Activated T-cell treated with anti-CD3 and anti-CD28 coated beads, Interleukin-2, amount 50 U/mL, for 48 hours (primary cell): ENCODE measurements at regions not wholly inside any gene's neighbourhood (a gene's known extent, or its start where the extent isn't known, plus 50 kb on each side); places are given as distances from the start of the nearest gene placed in this dataset.
"Not testable (repeated sequence)": the region's sequence is repeated elsewhere in the genome, so short reads cannot be mapped to it uniquely, and the experiment has no call there.

Experiments used
- DNase-seq, 2 experiments: peaks; one replicate each; pipeline ENCODE4 v3.0.0-alpha.2; 2020

DNA sequence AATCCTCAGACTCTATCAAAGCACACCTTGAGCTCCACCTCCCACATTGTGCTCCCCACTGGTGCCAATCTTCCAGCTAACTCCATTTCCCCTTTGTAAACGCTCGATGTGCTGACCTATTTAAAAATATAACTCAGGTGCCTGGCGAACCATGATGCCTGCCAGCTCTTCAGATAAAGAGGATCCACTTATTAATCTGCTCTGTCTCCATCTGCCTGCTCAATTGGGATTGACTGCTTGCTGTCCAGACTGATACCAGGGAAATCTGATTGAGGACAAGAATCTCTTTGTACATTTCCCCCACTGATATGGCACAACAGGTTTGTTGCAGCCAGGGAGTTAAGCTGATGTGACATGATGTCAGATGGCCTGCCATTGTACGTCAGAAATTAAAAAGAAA is 2036.5 kb upstream of the CELF4 start:
- DNase-seq: no peak

DNA sequence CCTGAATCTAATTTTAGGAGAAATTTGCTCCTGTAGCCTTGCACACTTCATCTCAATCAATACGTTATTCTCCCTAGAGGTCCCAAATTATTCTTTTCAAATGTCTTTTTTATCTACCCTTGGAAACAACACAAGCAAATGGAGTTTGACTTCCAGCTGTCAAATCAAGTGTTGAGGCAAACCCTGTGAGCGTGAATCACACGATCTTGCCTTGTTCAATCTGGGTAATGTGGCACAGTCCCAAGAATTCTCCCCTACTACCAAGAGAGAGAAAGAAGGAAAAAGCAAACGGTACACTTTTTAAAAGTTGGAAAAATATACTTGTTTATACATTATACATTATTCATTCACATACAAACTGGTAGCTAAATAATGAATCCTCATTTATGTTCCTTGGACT is 2035.3 kb upstream of the CELF4 start:
- DNase-seq: no peak

DNA sequence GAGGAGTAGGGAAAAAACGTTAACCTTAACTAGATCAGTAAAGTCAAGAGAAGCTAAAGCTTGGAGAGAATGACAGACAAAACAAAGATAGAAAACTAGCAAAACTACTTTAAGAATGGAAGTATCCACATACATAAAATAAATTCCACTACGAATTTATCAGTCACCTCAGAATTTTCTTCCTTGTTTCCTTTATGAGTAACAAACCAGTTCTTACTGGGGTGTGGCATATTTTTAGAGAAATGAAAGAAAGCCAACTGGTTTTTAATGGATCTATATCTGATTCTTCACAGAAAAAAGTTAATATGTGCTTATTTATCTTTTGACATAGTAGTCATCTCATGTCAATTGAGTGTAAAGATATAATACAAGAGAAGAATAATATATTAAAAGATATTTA is 2033.7 kb upstream of the CELF4 start:
- no peak for DNase-seq

DNA sequence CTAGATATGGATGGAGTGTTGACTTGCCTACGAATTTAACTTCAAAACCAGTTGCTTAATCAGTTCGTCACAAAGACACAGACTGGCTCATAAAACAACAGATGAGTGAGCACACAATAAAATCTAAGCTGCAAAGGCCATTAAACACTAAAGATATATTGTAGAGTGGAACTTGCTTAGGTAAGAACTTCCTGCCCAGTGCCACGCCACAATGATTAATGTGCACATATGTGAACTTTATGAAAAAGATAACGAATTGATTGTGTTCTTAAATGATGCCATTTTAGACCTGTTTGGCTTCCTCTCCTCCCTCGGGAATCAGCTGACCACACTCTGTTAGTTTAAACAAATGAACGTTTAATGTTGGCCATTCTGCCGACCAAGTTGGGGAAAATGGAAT is 2031.3 kb upstream of the CELF4 start:
- no peak for DNase-seq

DNA sequence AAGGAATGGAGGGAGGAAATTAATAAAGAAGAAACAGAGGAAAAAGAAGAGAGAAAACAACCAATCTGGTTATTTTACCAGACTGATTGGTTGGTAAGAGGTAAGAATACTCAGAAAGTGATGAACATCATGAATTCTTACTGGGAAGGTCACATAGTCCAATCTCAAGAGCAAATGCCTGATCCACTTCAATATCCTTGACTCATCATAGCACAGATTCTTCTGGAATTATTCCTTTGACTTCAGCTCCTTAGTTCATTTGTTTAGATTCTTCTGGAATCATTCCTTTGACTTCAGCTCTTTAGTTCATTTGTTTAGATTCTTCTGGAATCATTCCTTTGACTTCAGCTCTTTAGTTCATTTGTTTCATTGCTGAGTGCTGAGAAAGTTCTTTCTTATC is 2030.6 kb upstream of the CELF4 start:
- no peak for DNase-seq

DNA sequence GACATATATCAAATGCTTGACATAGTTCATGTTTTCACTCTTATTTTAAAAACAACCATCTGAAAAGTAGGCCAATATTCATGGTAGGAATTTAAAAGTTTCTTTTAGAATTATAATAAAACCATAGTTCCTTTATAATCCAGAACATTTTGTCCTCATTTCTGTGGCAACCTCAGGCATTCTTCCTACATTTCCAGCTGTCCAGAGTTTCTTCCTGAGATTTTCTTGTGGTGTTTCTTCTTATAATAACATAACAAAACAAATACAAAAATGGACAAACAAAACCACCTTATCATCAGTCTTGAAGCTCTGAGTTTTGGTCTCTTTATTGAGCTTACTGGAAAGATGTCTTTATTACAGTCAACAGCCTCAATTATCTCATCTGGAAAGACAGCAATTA is 2028.6 kb upstream of the CELF4 start:
- no peak for DNase-seq

DNA sequence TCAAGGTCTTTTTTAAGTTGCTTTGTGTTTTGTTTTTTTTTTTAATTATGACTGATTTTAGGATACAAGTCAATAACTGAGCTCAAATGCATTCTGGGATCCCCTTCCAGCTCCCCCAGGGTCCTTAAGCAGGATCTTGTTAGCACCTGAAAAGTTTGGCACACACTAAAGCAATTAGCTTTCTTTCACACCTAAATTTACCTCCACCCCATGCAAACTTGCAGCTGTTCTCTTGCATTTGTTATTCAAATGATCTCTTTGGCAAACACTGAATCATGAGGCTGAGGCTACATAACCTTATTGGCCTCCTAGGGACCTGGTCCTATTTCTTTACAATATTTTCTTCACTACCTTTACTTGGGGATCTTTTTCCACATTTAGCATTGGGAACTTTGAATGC is 2026.1 kb upstream of the CELF4 start:
- no peak for DNase-seq

DNA sequence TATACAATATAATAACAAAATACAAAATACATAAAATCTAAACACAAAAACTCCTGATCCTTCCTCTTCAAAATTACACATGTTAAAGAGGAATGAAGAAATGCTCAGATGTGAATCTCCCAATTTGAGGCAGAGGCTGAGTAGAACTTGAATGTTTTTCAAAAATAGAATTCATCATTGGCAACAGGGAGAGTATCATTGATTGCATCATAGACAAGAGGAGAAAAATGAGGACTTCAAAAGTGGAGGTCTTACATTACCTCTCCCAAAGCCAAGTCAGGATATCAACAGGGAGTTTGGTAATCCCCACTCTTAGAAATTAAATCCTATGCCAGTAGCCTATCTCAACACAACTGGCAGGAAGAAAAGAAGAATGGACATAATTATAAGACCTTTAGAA is 2023.9 kb upstream of the CELF4 start:
- no peak for DNase-seq

DNA sequence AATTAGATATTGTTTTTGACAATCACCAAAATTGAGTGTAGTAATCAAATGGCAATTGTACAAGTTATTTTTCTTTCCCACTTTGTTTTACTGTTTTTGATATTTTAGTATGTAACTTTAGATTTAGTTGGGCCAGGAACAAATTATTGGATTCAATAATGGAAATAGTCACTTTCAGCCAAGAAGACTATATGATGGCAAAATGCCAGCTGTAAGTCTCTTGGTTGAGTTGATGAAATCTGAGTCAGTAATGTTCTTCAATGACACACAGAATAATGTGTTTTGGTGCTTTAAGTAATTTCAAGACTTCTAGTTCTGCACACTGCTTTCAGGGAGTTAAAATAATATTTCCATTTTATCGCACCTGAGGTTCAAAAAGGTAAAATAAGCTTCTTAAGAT is 2022.0 kb upstream of the CELF4 start:
- DNase-seq: no peak

DNA sequence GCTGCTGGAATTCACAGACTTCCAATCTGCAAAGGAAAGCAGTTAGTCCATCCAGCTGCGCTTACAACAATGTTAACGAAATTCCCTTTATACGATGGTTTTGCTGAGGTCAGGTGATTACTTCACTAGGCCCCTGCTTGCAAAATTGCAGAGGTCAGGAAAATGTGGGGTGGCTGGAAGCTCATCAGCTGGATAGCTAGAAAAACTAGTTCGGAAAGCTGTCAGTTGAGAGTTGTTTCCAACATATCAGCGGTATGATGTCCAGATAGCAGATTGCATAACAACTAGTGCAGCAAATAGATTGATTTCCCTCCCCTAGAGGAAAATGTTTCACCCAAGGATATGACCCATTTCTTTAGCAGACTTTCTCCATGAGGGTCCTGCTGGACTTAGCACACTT is 2021.1 kb upstream of the CELF4 start:
- no peak for DNase-seq

DNA sequence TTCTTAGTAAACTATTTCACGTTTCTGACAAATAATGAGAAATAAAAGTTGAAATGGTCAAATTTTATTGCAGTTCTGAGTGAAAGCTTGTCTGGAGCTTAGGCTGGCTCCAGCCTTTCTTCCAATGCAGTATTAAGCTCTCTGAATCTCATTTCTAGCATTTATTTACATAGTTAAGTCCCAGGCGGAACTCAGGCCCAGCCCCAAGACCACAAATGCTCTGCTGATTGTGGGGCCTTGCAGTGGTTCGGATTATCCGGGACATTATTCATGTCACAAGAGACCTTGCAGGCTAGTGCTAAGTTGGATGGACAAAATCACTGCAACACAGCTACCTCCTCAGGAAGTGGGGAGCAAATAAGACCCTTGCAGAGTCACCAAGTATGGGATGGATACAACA is 2009.3 kb upstream of the CELF4 start:
- no peak for DNase-seq

DNA sequence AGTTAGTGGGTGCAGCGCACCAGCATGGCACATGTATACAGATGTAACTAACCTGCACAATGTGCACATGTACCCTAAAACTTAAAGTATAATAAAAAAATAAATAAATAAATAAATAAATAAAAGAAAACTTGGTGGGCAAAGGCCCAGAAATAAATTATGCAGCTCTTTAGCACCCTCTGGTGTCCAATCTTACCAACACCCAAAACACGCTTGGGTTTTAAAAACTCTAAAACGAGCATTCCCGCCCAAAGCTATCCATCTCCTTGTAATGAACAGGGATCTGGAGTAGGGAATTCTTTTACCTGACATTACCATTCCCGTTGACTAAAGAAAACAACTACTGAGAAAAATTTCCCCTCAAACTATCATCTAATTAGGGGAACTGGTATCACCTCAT is 2005.9 kb upstream of the CELF4 start:
- no peak for DNase-seq

DNA sequence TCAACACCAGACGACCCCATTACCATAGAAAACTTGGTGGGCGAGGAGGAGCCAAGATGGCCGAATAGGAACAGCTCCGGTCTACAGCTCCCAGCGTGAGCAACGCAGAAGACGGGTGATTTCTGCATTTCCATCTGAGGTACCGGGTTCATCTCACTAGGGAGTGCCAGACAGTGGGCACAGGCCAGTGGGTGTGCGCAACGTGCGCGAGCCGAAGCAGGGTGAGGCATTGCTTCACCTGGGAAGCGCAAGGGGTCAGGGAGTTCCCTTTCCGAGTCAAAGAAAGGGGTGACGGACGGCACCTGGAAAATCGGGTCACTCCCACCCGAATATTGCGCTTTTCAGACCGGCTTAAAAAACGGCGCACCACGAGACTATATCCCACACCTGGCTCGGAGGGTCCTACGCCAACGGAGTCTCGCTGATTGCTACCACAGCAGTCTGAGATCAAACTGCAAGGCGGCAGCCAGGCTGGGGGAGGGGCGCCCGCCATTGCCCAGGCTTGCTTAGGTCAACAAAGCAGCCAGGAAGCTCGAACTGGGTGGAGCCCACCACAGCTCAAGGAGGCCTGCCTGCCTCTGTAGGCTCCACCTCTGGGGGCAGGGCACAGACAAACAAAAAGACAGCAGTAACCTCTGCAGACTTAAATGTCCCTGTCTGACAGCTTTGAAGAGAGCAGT is 2000.1 kb upstream of the CELF4 start:
- DNase-seq: not testable (repeated sequence)

DNA sequence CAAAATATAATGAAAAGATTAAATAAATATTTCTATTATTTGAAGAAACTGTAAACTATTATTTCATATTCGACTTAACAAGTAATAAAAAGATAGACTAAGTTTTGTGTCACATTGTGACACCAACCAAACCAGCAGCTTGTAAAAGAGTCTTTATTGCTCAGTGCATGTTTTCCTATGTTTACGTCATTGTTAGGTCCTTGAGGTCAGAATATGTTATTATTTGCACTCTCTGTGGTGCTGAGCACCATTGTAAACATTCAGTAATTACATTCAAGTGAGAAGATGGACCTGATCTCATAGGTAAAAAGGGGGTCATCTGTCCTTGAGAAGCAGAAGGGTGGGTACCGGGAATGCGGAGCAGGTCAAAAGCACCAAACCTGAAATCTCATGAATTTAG is 1999.1 kb upstream of the CELF4 start:
- DNase-seq: no peak

DNA sequence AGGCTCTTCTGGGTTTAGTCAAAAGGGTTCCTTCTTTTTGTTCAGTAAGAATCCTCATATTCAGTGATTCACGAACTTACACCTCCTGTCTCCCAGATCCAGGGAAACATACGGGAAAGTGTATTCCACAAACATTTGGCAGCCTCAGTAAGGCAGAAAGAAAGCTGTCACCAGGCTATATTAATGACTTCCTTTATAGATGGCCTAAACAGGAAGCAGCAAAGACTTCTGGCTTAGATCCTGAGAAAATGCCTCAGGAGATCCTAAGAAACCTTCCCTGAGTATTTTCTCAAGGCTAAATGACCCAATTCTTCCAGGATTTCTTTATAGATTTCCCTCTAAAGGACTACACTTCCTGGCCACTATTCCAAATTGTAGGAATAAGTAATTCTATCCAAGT is 1995.5 kb upstream of the CELF4 start:
- no peak for DNase-seq

DNA sequence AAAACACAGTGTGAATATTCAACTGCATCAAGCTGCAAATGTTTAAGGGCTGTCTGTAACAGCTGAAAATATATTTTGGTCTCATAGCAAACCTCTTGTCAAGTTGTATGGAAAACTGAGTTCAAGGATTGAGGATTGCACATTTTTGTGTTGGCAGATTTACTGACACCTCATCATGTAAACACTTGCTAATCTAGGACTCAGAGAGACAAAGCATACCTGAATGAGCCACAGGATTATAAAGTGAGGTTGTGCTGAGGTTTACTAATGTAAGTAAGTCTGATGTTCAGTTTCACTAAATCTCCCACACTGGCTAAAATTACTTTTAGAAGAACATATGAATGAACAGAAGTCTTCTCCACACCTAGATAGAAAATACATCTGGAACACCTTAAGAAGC is 1993.1 kb upstream of the CELF4 start:
- DNase-seq: no peak

DNA sequence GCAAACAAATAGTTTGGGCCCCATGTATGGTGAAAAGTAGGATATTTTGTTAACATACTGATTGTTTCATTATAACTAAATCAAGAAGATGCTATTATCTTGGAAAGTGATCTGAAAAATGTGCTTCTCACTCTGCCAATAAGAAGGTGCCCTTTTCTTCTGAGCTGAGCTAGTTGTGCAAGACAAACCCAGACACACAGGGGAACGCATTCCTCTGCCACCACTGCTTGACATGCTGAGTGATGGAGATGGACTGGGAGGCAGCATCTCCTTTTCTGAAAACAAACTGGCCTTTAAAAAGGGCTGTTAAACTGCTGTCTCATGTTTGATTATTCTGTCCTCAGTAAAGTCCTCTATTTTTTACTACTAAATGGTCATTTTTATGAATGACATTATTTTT is 1989.9 kb upstream of the CELF4 start:
- DNase-seq: no peak

DNA sequence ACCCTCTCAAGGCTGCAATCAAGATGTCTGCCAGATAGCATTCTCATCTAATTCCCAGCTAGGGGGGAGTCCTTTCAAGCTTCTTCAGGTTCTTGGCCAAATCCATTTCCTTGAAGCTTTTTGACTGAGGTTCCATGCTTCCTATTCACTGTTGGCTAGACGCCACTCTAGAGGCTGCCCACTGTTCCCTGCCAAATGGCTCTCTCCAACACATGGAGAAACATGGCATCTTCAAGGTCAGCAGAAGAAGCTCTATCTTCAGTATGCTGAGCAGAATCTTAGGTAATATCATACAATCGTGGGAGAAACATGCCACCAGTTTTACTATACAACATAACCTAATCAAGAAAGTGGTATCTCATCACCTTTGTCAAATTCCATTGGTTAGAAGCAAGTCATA is 1985.1 kb upstream of the CELF4 start:
- DNase-seq: no peak

DNA sequence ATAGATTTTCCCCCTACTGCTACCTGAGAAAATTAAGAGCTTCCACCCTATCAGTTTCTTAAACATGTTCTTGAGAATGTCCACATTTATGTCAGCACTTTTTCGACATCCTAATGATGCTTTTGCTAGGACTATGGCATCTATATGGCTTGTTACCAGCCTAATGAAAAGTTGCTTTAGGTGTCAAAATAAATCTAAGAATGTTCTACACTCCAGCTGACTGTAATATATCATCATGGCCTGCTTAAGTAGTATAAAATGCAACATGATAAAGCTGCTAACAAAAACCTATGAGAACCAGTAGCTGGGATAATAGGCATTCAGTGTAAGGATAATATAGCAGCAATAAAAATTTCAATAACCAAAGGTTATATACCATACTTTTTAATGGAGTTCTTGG is 1983.5 kb upstream of the CELF4 start:
- DNase-seq: no peak

DNA sequence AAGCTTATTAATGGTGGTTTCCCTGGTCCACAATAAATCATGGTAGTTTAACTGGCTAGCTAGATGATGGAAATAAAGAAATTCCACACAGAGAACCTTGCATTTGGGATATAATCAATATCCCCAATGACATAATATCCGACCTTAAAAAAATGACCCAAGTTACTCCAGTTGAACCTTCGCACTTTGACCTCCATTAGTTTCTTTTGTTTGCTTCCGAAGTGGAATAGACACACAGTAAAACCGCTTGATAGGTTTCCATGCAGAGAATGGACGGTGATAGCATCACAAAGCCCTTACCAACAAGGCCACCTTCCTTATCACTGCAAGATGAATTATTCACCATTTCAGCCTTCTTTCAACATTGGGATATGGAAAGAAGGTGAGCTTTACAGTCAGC is 1966.1 kb upstream of the CELF4 start:
- DNase-seq: no peak

DNA sequence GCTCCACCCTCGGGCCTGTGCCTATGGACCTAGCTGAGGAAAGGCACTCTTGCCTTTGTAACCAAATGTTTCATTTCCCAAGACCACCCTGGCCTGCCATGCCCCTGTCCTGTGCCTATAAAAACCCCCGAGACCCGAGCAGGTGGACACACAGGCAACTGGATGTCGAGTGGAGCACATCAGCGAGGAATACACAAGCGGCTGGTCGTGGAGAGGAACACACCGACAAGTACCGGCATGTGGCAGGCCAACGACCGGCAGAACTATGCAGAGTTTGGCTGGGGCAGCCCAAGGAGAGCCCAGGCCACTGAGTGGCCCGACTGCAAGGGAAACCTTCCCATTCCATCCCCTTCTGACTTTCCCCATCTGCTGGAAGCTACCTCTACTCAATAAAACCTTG is 1963.8 kb upstream of the CELF4 start:
- no peak for DNase-seq

DNA sequence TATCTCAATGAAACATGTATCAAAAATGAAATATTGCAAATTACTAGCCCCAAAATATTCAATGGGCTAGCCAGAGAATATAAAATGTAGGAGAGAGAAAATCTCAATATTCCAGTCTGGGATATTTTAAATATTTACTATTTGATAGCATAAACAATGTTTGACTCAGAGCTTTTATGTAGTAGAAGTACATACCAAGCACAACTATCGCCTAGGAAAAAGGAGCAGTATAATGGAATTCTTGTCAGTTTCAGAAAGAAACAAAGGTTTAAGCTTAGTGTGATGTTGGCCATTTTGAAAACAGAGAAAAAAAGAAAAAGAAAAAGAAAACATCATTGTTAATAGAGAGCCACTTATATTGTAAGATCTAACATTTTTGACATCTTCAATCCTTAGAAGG is 1961.9 kb upstream of the CELF4 start:
- DNase-seq: no peak

DNA sequence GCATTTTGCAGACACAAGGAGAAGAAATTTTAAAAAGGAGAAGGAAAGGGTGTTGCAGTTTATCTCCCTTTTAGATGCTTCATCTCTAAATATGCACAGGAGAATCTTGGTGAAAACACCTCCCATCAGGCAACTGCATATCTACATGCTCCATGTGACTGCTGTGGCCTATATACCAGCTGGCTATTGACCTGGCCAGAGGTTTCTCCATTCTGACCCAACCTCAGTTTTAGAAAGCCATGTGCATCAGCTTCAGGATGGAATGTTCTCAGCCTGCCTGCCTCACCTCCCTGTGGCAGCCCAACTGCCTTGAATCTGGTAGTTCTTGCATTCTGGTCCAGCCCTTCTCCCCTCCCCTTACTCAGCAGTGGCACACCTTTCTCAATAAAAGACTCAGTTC is 1958.8 kb upstream of the CELF4 start:
- no peak for DNase-seq

DNA sequence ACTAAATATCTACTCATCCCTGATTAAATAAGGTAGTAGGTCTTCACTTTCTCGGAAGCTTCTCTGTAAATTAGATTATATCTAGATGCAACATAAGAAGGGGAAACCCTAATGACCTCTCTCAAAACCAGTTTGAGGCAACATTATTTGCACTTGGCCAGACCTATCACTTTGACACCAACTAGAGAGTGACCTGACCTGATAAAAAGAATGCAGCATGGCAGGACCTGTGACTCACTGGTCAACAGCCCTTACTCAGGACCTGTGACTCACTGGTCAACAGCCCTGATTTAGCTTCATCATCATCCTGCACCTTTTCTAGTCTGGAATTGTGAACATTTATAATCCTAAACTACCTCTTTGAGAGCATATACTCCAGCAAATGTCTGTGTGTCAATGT is 1957.7 kb upstream of the CELF4 start:
- DNase-seq: no peak

DNA sequence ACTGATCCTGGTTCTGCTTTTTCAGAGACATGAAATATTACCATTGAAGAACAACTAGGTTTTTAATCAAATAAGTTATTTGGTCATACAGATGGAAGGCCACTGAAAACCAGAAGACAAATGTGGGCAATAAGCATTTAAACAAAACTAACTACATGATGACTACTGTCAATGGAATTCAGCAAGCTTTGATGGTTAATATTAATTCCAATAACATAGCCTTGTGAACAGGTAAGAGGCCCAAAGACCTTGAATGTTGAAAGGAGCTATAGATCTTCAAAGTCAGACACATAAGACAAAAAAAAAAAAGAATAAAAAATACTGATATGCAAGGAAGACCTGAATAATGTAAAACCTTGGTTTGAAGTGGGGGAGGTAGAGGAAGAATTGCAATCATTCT is 1955.6 kb upstream of the CELF4 start:
- no peak for DNase-seq

DNA sequence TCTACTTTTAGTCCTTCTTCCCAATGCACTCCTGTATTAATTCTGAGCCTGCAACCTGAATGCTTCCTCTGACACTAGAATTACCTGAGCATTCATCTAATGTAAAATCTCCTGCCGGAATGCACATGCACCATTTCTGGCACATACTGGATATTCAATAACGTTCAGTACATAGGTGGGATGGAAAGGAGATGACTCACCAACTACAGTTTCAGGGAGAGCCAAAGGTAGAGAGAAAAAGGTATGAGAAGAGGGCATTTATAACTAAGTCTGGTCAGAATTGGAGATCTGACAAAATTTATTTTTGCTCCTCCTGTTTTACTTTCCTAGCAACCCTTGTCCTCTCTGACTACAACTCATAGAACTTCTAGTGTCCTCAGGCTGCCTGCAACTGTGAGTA is 1954.1 kb upstream of the CELF4 start:
- DNase-seq: no peak
